Raji (cell line): ENCODE measurements at regions not wholly inside any gene's neighbourhood (a gene's known extent, or its start where the extent isn't known, plus 50 kb on each side); places are given as distances from the start of the nearest gene placed in this dataset.

Source experiments
- POLR2A ChIP-seq: IDR thresholded peaks from 2 replicates; pipeline ENCODE4 v1.6.1; 2011; ENCODE audit warnings: low read depth, low read length, control low read depth; ENCODE audit not compliant: insufficient read depth

- no peak for TF ChIP-seq POLR2A
Observed at GRCh38 chr13:73849292-73849691, 284.9 kb downstream of the KLF12 start.

- TF ChIP-seq POLR2A = no peak
Observed at GRCh38 chr13:73844986-73845385, 289.2 kb downstream of the KLF12 start.

DNA sequence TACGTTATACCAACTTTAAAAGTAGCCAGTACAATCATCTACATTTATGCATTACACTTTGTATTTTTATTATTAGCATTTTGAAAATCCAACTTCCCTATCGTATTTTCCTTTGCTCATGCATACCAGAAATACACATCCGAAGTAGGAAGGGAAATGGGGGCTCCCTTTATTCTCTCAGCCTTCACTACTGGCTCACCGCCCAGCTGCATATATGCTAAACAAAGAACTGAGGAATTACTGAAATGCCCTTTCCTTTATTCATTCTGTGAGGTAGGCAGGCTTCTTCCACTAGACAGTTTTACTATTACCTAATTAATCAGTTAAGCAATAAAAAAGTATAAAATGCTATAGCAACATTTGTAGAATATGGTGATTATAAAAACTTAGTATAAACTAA is 291.6 kb downstream of the KLF12 start:
- TF ChIP-seq POLR2A = no peak

DNA sequence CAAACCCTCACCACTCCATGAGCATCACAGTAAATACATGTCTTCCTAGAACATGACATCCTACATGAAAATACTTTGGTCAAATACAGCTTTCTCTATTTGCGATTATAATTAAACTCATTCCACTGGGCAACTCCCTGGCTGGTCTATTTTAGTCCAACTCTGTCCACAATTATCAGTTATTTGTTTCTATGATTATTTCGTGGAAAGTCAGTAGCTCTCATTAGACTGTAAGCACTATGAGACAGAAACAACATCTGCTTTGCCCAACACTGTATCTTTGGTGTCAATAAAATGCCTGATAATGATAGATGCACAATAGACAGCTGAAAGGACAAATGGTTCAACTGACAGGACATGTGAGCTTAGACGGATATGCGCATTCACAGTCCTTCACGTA is 292.0 kb downstream of the KLF12 start:
- no peak for TF ChIP-seq POLR2A

DNA sequence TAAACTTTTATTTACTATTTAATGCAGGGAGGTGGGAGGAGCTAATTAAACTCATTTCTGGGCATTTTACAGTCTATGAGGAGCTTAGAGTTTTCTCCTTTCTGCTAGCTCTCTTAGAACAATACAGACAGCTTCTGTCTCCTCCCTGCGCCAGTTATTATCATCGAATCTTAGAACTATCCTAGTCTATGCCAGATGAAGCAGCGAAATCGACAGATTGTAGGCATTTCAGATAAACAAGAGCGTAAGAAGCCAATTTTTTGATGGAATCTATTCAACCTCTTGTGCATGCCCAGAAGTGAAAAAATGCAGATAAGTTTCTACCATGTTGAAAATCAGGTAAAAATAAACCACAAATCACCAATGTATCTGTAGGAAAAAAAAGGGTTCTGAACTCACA is 297.1 kb downstream of the KLF12 start:
- no peak for TF ChIP-seq POLR2A

DNA sequence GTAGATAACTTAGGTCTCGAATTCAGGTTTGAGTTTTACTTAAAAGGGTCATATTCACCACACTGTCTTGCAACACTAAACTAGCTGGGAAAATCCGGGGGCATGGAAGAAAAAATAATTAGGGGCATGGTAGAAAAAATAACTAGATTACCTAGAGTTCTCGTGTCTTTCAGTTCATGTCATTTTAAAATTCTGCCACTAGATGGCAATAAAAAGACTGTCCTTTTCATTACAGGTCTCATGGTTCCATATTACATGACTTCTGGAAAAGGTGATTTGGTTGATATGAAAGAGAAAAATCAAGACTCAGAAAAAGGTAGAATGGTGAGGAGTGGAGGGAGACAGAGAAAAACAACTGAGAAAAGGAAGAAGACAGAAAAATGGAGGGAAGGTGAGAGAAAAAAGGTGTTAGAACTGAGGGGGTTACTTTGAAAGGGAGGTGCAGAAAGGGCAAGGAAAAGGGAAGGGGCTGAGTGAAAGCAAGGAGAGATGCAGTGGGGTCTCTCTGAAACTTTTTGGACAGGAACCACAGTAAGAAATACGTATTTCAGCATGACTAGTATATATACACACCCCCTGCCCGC is 299.0 kb downstream of the KLF12 start:
- TF ChIP-seq POLR2A = no peak

DNA sequence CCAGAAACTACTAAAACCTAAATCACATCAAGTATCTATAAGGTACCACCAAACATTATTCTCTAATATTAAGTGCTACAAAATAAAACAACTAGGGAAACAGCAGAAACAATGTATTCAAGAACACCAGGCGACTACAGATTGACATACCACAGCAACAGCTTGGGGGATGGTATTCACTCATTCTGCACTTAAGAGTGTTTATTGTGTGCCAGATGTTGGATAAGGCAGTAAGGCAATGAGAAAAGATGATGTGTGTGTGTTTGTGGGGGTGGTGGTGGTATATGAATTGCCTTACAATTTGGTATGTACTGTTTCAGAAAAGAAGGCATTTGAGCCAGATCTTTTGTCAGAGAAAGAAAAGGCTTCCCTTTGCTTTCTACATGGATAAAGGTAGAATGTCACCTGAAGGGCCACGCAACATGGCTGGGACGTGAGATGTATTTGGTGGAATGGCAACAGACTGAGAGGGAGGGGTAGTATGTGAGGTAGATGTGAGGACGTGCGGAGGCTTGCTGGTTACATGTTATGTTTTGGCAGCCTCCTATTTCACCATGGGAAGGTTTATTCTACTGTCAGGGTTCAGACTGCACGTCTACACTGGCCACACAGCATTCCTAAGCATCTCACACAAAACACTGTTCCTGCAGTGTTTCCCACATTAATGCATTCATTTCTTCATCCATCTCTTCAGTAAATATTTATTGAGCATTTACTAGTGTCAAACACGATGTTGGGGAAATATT is 300.7 kb downstream of the KLF12 start:
- TF ChIP-seq POLR2A = no peak

- TF ChIP-seq POLR2A = no peak
Observed at GRCh38 chr13:73832825-73833224, 301.4 kb downstream of the KLF12 start.

GRCh38 chr13:73832128-73832588 is 302.0 kb downstream of the KLF12 start:
- no peak for TF ChIP-seq POLR2A

DNA sequence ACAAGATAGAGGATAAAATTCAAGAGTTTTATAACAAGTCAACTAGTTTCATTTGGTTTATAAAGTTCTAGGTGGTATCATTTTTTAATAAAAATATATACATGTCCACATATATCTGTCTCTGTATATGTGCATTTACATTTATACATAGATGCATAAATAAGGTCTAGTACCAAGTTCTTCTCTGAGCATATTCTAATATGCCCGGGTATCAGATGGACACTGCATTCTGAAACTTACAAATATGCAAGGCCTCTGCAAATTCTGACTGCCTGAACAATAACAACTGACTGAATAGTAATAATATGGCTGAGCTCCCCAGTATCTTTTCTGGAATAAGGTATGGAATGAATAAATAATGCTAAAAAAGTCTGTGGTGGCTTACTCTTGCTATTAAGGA is 304.8 kb downstream of the KLF12 start:
- TF ChIP-seq POLR2A = no peak

DNA sequence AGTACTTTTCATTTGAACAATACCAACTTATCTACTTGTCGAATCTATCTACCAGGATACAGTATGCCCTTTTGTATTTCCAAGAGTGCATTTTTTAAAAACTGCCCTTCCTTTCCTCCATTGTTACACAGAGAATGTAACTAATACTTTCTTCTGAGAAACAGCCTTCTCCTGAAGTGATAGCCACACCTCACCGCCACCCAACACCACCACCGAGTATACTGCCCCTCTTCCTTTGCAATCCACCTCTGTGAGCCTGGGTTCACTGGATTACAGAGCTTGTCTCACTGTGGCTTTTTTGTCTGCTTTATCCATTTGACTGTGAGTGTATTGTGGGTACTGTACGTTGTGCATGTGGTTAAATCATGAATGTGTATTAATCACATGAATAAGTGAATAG is 305.4 kb downstream of the KLF12 start:
- no peak for TF ChIP-seq POLR2A

- no peak for TF ChIP-seq POLR2A
Observed at GRCh38 chr13:73827434-73827833, 306.8 kb downstream of the KLF12 start.

DNA sequence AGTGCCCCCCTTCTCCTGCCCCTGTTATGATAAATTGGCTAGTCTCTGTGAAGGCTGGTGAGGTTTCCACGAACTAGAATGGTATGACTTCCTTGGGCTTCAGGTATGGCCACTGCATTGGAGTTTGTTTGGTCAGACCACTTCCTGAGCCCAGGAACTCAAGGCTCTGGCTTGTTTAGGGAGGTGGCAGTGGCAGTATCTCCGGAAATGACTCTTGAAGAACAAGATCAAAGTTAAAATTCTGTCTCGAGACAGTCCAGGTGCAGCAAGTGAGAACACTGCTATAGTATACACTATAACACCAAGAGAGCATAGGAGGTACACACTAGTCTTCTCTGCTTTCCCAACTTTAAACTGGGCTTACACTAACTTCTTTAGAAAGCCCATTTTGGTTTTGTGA is 309.1 kb downstream of the KLF12 start:
- TF ChIP-seq POLR2A = no peak

GRCh38 chr13:73822668-73823592 is 311.3 kb downstream of the KLF12 start:
- no peak for TF ChIP-seq POLR2A

GRCh38 chr13:73820688-73821087 is 313.5 kb downstream of the KLF12 start:
- TF ChIP-seq POLR2A = no peak

DNA sequence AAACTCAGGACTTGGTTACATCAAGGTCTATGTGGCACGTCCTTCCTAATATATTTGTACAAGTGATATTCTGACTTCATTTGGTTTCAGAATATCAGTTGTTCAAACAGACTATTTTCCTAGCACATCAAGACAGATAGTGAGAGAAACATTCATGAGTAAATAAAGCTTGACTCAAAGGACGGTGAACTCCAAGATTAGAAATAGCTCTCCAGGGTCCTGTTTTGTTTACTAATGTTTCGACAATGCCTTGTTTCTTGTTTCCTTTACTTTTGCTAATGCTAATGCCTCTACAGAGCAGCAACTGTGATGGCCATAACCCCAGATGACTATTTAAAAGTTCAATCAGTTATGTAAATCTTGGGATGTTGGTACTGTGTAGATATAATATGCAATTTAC is 313.9 kb downstream of the KLF12 start:
- TF ChIP-seq POLR2A = no peak
